ENCODE measurements at regions not wholly inside any gene's neighbourhood (a gene's known extent, or its start where the extent isn't known, plus 50 kb on each side); places are given as distances from the start of the nearest gene placed in this dataset.

GRCh38 chr5:18095061-18095460 lies 460.8 kb downstream of the TAF11L14 start:
- Histone ChIP-seq H3K4ac (ENCODE audit: low read depth, low read length) (no peak overlapping the region), H3K4me2 (ENCODE audit: low read length) (no peak overlapping the region), H2BK12ac (ENCODE audit: low read length) (no peak overlapping the region), H3K36me3 (ENCODE audit: control insufficient read depth in 1 of 2, insufficient read depth in 2 of 2, low read length in 2 of 2) (no peaks in the 10 kb centered on the region), H3K79me2 (ENCODE audit: control insufficient read depth, insufficient read depth, low read length, poor library complexity) (no peaks in the 10 kb centered on the region), H3K14ac (ENCODE audit: low read length) (no peak overlapping the region), H3K27ac (ENCODE audit: low read depth, low read length) (no peak overlapping the region), H3K79me1 (ENCODE audit: low read length) (no peaks in the 10 kb centered on the region), H2AK5ac (ENCODE audit: low read length) (no peak overlapping the region), H2BK120ac (ENCODE audit: insufficient read depth, low read length, poor library complexity) (no peak overlapping the region), H3K23ac (ENCODE audit: low read length) (no peak overlapping the region), H3K4me1 (ENCODE audit: control insufficient read depth in 1 of 2, insufficient read depth in 2 of 2, low read length in 2 of 2) (no peaks in the 10 kb centered on the region), H3K9me3 (ENCODE audit: insufficient read depth, low read depth, low read length) (no peaks in the 10 kb centered on the region), H4K91ac (ENCODE audit: low read depth, low read length) (no peak overlapping the region), H3K4me3 (ENCODE audit: low read depth, low read length) (no peak overlapping the region), H4K8ac (ENCODE audit: low read depth, low read length) (no peak overlapping the region), H2AFZ (ENCODE audit: insufficient read depth, low read length, poor library complexity) (no peak overlapping the region), H3K9ac (ENCODE audit: low read length) (no peak overlapping the region), H2BK5ac (ENCODE audit: low read depth, low read length, poor library complexity) (no peak overlapping the region), H3K27me3 (ENCODE audit: insufficient read depth, low read length) (no peaks in the 10 kb centered on the region), H4K12ac (ENCODE audit: low read depth, low read length) (no peak overlapping the region), H3K18ac (ENCODE audit: low read length) (no peak overlapping the region)
- no peak for DNase-seq
- no CpG with 5 or more reads among the region's 2 CpGs for WGBS (ENCODE audit: extremely low coverage, insufficient coverage, insufficient read length)

GRCh38 chr5:18097817-18098216 lies 463.6 kb downstream of the TAF11L14 start:
- Histone ChIP-seq H3K27me3 (ENCODE audit: insufficient read depth, low read length) (no peaks in the 10 kb centered on the region), H2AFZ (ENCODE audit: insufficient read depth, low read length, poor library complexity) (no peak overlapping the region), H3K79me2 (ENCODE audit: control insufficient read depth, insufficient read depth, low read length, poor library complexity) (no peaks in the 10 kb centered on the region), H2BK120ac (ENCODE audit: insufficient read depth, low read length, poor library complexity) (no peak overlapping the region), H3K4me3 (ENCODE audit: low read depth, low read length) (no peak overlapping the region), H3K36me3 (ENCODE audit: control insufficient read depth in 1 of 2, insufficient read depth in 2 of 2, low read length in 2 of 2) (no peaks in the 10 kb centered on the region), H4K8ac (ENCODE audit: low read depth, low read length) (no peak overlapping the region), H2AK5ac (ENCODE audit: low read length) (no peak overlapping the region), H4K12ac (ENCODE audit: low read depth, low read length) (no peak overlapping the region), H3K9ac (ENCODE audit: low read length) (no peak overlapping the region), H3K27ac (ENCODE audit: low read depth, low read length) (no peak overlapping the region), H3K14ac (ENCODE audit: low read length) (no peak overlapping the region), H3K4ac (ENCODE audit: low read depth, low read length) (no peak overlapping the region), H2BK12ac (ENCODE audit: low read length) (no peak overlapping the region), H2BK5ac (ENCODE audit: low read depth, low read length, poor library complexity) (no peak overlapping the region), H3K18ac (ENCODE audit: low read length) (no peak overlapping the region), H3K23ac (ENCODE audit: low read length) (no peak overlapping the region), H3K79me1 (ENCODE audit: low read length) (no peaks in the 10 kb centered on the region), H3K4me1 (ENCODE audit: control insufficient read depth in 1 of 2, insufficient read depth in 2 of 2, low read length in 2 of 2) (no peaks in the 10 kb centered on the region), H4K91ac (ENCODE audit: low read depth, low read length) (no peak overlapping the region), H3K4me2 (ENCODE audit: low read length) (no peak overlapping the region), H3K9me3 (ENCODE audit: insufficient read depth, low read depth, low read length) (no peaks in the 10 kb centered on the region)
- WGBS (ENCODE audit: extremely low coverage, insufficient coverage, insufficient read length), result no CpG with 5 or more reads among the region's 5 CpGs
- peak in 1 of 2 donors; percentile 28 for DNase-seq

- Histone ChIP-seq H3K27me3 (ENCODE audit: insufficient read depth, low read length) (no peaks in the 10 kb centered on the region), H2AK5ac (ENCODE audit: low read length) (no peak overlapping the region), H3K4me1 (ENCODE audit: control insufficient read depth in 1 of 2, insufficient read depth in 2 of 2, low read length in 2 of 2) (no peaks in the 10 kb centered on the region), H4K8ac (ENCODE audit: low read depth, low read length) (no peak overlapping the region), H2BK120ac (ENCODE audit: insufficient read depth, low read length, poor library complexity) (no peak overlapping the region), H2BK5ac (ENCODE audit: low read depth, low read length, poor library complexity) (no peak overlapping the region), H3K4ac (ENCODE audit: low read depth, low read length) (no peak overlapping the region), H4K91ac (ENCODE audit: low read depth, low read length) (no peak overlapping the region), H3K9me3 (ENCODE audit: insufficient read depth, low read depth, low read length) (no peaks in the 10 kb centered on the region), H3K79me1 (ENCODE audit: low read length) (no peaks in the 10 kb centered on the region), H2BK12ac (ENCODE audit: low read length) (no peak overlapping the region), H3K4me2 (ENCODE audit: low read length) (no peak overlapping the region), H2AFZ (ENCODE audit: insufficient read depth, low read length, poor library complexity) (no peak overlapping the region), H3K23ac (ENCODE audit: low read length) (no peak overlapping the region), H3K79me2 (ENCODE audit: control insufficient read depth, insufficient read depth, low read length, poor library complexity) (no peaks in the 10 kb centered on the region), H3K18ac (ENCODE audit: low read length) (no peak overlapping the region), H3K27ac (ENCODE audit: low read depth, low read length) (no peak overlapping the region), H3K36me3 (ENCODE audit: control insufficient read depth in 1 of 2, insufficient read depth in 2 of 2, low read length in 2 of 2) (no peaks in the 10 kb centered on the region), H3K4me3 (ENCODE audit: low read depth, low read length) (no peak overlapping the region), H3K14ac (ENCODE audit: low read length) (no peak overlapping the region), H3K9ac (ENCODE audit: low read length) (no peak overlapping the region), H4K12ac (ENCODE audit: low read depth, low read length) (no peak overlapping the region)
- DNase-seq, result peak in 1 of 2 donors; percentile 60
- WGBS (ENCODE audit: extremely low coverage, insufficient coverage, insufficient read length), result no CpG with 5 or more reads among the region's 2 CpGs
Measured at GRCh38 chr5:18098691-18099090, 464.4 kb downstream of the TAF11L14 start.

- Histone ChIP-seq H3K4me3 (ENCODE audit: low read depth, low read length) (no peak overlapping the region), H3K9ac (ENCODE audit: low read length) (no peak overlapping the region), H4K91ac (ENCODE audit: low read depth, low read length) (no peak overlapping the region), H2BK5ac (ENCODE audit: low read depth, low read length, poor library complexity) (no peak overlapping the region), H3K23ac (ENCODE audit: low read length) (no peak overlapping the region), H4K8ac (ENCODE audit: low read depth, low read length) (no peak overlapping the region), H2AK5ac (ENCODE audit: low read length) (no peak overlapping the region), H3K4me1 (ENCODE audit: control insufficient read depth in 1 of 2, insufficient read depth in 2 of 2, low read length in 2 of 2) (no peaks in the 10 kb centered on the region), H3K14ac (ENCODE audit: low read length) (no peak overlapping the region), H3K27me3 (ENCODE audit: insufficient read depth, low read length) (no peaks in the 10 kb centered on the region), H3K79me2 (ENCODE audit: control insufficient read depth, insufficient read depth, low read length, poor library complexity) (no peaks in the 10 kb centered on the region), H4K12ac (ENCODE audit: low read depth, low read length) (no peak overlapping the region), H3K18ac (ENCODE audit: low read length) (no peak overlapping the region), H2AFZ (ENCODE audit: insufficient read depth, low read length, poor library complexity) (no peak overlapping the region), H3K27ac (ENCODE audit: low read depth, low read length) (no peak overlapping the region), H2BK120ac (ENCODE audit: insufficient read depth, low read length, poor library complexity) (no peak overlapping the region), H2BK12ac (ENCODE audit: low read length) (no peak overlapping the region), H3K79me1 (ENCODE audit: low read length) (no peaks in the 10 kb centered on the region), H3K36me3 (ENCODE audit: control insufficient read depth in 1 of 2, insufficient read depth in 2 of 2, low read length in 2 of 2) (no peaks in the 10 kb centered on the region), H3K4me2 (ENCODE audit: low read length) (no peak overlapping the region), H3K9me3 (ENCODE audit: insufficient read depth, low read depth, low read length) (no peaks in the 10 kb centered on the region), H3K4ac (ENCODE audit: low read depth, low read length) (no peak overlapping the region)
- DNase-seq, result no peak
- WGBS (ENCODE audit: extremely low coverage, insufficient coverage, insufficient read length), result no CpG with 5 or more reads among the region's 2 CpGs
Measured at GRCh38 chr5:18099261-18099660, 465.0 kb downstream of the TAF11L14 start.

All from trophoblast cell (in vitro differentiated cells and primary cell).